Loucy (cell line): ENCODE measurements at regions not wholly inside any gene's neighbourhood (a gene's known extent, or its start where the extent isn't known, plus 50 kb on each side); places are given as distances from the start of the nearest gene placed in this dataset.

Experiments
- H2AFZ ChIP-seq: fragments of 200-600 bp; sonication (generic); 2 replicates; pipeline ENCODE4 v1.6.0; 2016; ENCODE audit warnings: antibody characterized with exemption, mild to moderate bottlenecking, low read length, moderate library complexity
- H3F3A ChIP-seq: fragments of 200-600 bp; 2 replicates; pipeline ENCODE4 v1.6.0; 2016; ENCODE audit warnings: antibody characterized with exemption, low read depth, mild to moderate bottlenecking
- H3K27me3 ChIP-seq: fragments of 200-600 bp; sonication (generic); 2 replicates; pipeline ENCODE4 v1.6.1; 2014; ENCODE audit warnings: low read length, mild to moderate bottlenecking; ENCODE audit not compliant: insufficient read depth, poor library complexity, severe bottlenecking
- H3K36me3 ChIP-seq: fragments of 200-600 bp; sonication (generic); 2 replicates; pipeline ENCODE4 v1.6.1; 2016; ENCODE audit warnings: low read length; ENCODE audit not compliant: insufficient read depth
- H3K4me1 ChIP-seq: fragments of 200-600 bp; sonication (generic); 2 replicates; pipeline ENCODE4 v1.5.1; 2014; ENCODE audit warnings: low read length, mild to moderate bottlenecking; ENCODE audit not compliant: insufficient read depth, poor library complexity, severe bottlenecking
- H3K4me2 ChIP-seq: fragments of 200-600 bp; sonication (generic); 2 replicates; pipeline ENCODE4 v1.6.0; 2014; ENCODE audit warnings: antibody characterized with exemption, low read length, low read depth, mild to moderate bottlenecking; ENCODE audit not compliant: poor library complexity, severe bottlenecking
- H3K4me3 ChIP-seq: fragments of 200-600 bp; sonication (generic); 2 replicates; pipeline ENCODE4 v1.5.1; 2014; ENCODE audit warnings: low read length, mild to moderate bottlenecking, mixed read lengths; ENCODE audit not compliant: poor library complexity, severe bottlenecking
- H3K79me2 ChIP-seq: fragments of 200-600 bp; sonication (generic); 2 replicates; pipeline ENCODE4 v1.6.1; 2014; ENCODE audit warnings: low read length; ENCODE audit not compliant: insufficient read depth
- H3K9ac ChIP-seq: fragments of 200-600 bp; sonication (generic); 2 replicates; pipeline ENCODE4 v1.6.0; 2014; ENCODE audit warnings: mild to moderate bottlenecking, low read depth, low read length, moderate library complexity; ENCODE audit not compliant: poor library complexity, severe bottlenecking
- H3K9me2 ChIP-seq: fragments of 200-600 bp; sonication (generic); replicated peaks from 2 replicates; pipeline ENCODE4 v1.6.1; 2016; ENCODE audit warnings: low read depth, low read length, mixed read lengths
- H3K9me3 ChIP-seq: fragments of 200-600 bp; sonication (generic); 2 replicates; pipeline ENCODE4 v1.6.1; 2014; ENCODE audit warnings: mild to moderate bottlenecking, antibody characterized with exemption, low read length, low read depth; ENCODE audit not compliant: insufficient read depth
- H4K20me1 ChIP-seq: fragments of 200-600 bp; sonication (generic); 2 replicates; pipeline ENCODE4 v1.6.0; 2014; ENCODE audit warnings: antibody characterized with exemption, low read length, mild to moderate bottlenecking; ENCODE audit not compliant: insufficient read depth, poor library complexity, severe bottlenecking
- EZH2phosphoT487 ChIP-seq: fragments of 200-600 bp; IDR thresholded peaks from 2 replicates; pipeline ENCODE4 v1.6.1; 2018; ENCODE audit warnings: antibody characterized with exemption, mild to moderate bottlenecking, moderate library complexity, borderline replicate concordance
- TF ChIP-seq, protein P1 (sequence below): fragments of 200-600 bp; sonication (generic); conservative IDR thresholded peaks from 2 replicates; pipeline ENCODE4 v1.5.1; 2014; ENCODE audit warnings: mild to moderate bottlenecking, antibody characterized with exemption, low read length

- Histone ChIP-seq H3K4me1 (no peaks in the 10 kb centered on the region), H3F3A (no peaks in the 10 kb centered on the region), H4K20me1 (no peaks in the 10 kb centered on the region), H2AFZ (no peak overlapping the region), H3K79me2 (no peaks in the 10 kb centered on the region), H3K27me3 (no peaks in the 10 kb centered on the region), H3K36me3 (no peaks in the 10 kb centered on the region), H3K9me2 (no peaks in the 10 kb centered on the region), H3K4me3 (no peak overlapping the region), H3K9me3 (no peaks in the 10 kb centered on the region), H3K4me2 (no peak overlapping the region), H3K9ac (no peak overlapping the region)
- no peak for TF ChIP-seq EZH2phosphoT487
- TF ChIP-seq, protein P1, sequence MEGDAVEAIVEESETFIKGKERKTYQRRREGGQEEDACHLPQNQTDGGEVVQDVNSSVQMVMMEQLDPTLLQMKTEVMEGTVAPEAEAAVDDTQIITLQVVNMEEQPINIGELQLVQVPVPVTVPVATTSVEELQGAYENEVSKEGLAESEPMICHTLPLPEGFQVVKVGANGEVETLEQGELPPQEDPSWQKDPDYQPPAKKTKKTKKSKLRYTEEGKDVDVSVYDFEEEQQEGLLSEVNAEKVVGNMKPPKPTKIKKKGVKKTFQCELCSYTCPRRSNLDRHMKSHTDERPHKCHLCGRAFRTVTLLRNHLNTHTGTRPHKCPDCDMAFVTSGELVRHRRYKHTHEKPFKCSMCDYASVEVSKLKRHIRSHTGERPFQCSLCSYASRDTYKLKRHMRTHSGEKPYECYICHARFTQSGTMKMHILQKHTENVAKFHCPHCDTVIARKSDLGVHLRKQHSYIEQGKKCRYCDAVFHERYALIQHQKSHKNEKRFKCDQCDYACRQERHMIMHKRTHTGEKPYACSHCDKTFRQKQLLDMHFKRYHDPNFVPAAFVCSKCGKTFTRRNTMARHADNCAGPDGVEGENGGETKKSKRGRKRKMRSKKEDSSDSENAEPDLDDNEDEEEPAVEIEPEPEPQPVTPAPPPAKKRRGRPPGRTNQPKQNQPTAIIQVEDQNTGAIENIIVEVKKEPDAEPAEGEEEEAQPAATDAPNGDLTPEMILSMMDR: no peak
Measured at GRCh38 chr10:10967581-10968256, 50.0 kb upstream of the CELF2 start.
